Cardiac muscle cell (in vitro differentiated cells and primary cell): ENCODE measurements at regions not wholly inside any gene's neighbourhood (a gene's known extent, or its start where the extent isn't known, plus 50 kb on each side); places are given as distances from the start of the nearest gene placed in this dataset.

ENCODE experiments used
- DNase-seq, 2 donors: peaks; one replicate each; pipeline versions ENCODE4 v3.0.0 to v3.0.0-alpha.2; 2010 to 2017; ENCODE audit warnings: low read depth in 1 of 2, low spot score in 1 of 2
- H3K27ac ChIP-seq: fragments of 200-600 bp; sonication (generic); 2 replicates; pipeline ENCODE4 v1.5.1; 2016
- H3K27me3 ChIP-seq: fragments of 200-600 bp; sonication (generic); 2 replicates; pipeline ENCODE4 v1.6.0; 2016; ENCODE audit warnings: control low read depth
- H3K36me3 ChIP-seq: fragments of 200-600 bp; sonication (generic); 2 replicates; pipeline ENCODE4 v1.5.1; 2016; ENCODE audit warnings: control low read depth
- H3K4me1 ChIP-seq: fragments of 200-600 bp; sonication (generic); 2 replicates; pipeline ENCODE4 v1.8.1; 2017; ENCODE audit warnings: low read depth, mild to moderate bottlenecking, mixed run types
- H3K4me3 ChIP-seq: fragments of 200-600 bp; sonication (generic); 2 replicates; pipeline ENCODE4 v1.5.1; 2016; ENCODE audit warnings: mild to moderate bottlenecking
- H3K9me3 ChIP-seq: fragments of 200-600 bp; sonication (generic); 2 replicates; pipeline ENCODE4 v1.5.1; 2017; ENCODE audit warnings: low read depth, mild to moderate bottlenecking, control low read depth
- CTCF ChIP-seq: IDR thresholded peaks from 2 replicates; pipeline ENCODE4 v1.5.1; 2012; ENCODE audit warnings: low read depth, mild to moderate bottlenecking, low read length

- H3K4me1 ChIP-seq = no peaks in the 10 kb centered on the region
- no peak for DNase-seq
- no peaks in the 10 kb centered on the region for H3K9me3 ChIP-seq
- H3K27me3 ChIP-seq = no peaks in the 10 kb centered on the region
- no peak overlapping the region for H3K27ac ChIP-seq
- no peak for TF ChIP-seq CTCF
- H3K4me3 ChIP-seq = no peak overlapping the region
- no peaks in the 10 kb centered on the region for H3K36me3 ChIP-seq
These were observed 1353.9 kb upstream of the MAP3K7 start for GRCh38 chr6:91940801-91941200.

- no peaks in the 10 kb centered on the region for H3K36me3 ChIP-seq
- TF ChIP-seq CTCF = no peak
- no peaks in the 10 kb centered on the region for H3K27me3 ChIP-seq
- H3K4me3 ChIP-seq = no peak overlapping the region
- no peak for DNase-seq
- H3K27ac ChIP-seq = no peak overlapping the region
- no peaks in the 10 kb centered on the region for H3K4me1 ChIP-seq
- H3K9me3 ChIP-seq = no peaks in the 10 kb centered on the region
These were observed 1340.0 kb upstream of the MAP3K7 start for GRCh38 chr6:91926827-91927226.

GRCh38 chr6:91926361-91926760 lies 1339.5 kb upstream of the MAP3K7 start:
- Histone ChIP-seq H3K36me3 (no peaks in the 10 kb centered on the region), H3K9me3 (no peaks in the 10 kb centered on the region), H3K27ac (no peak overlapping the region), H3K4me1 (no peaks in the 10 kb centered on the region), H3K27me3 (no peaks in the 10 kb centered on the region), H3K4me3 (no peak overlapping the region)
- no peak for DNase-seq
- TF ChIP-seq CTCF = no peak

GRCh38 chr6:91911945-91912344 lies 1325.1 kb upstream of the MAP3K7 start:
- Histone ChIP-seq H3K9me3 (no peaks in the 10 kb centered on the region), H3K4me1 (no peaks in the 10 kb centered on the region), H3K36me3 (no peaks in the 10 kb centered on the region), H3K27me3 (no peaks in the 10 kb centered on the region), H3K4me3 (no peak overlapping the region), H3K27ac (no peak overlapping the region)
- no peak for TF ChIP-seq CTCF
- DNase-seq = no peak

- no peaks in the 10 kb centered on the region for H3K27me3 ChIP-seq
- H3K4me3 ChIP-seq = no peak overlapping the region
- no peak overlapping the region for H3K27ac ChIP-seq
- no peaks in the 10 kb centered on the region for H3K36me3 ChIP-seq
- no peak for DNase-seq
- no peaks in the 10 kb centered on the region for H3K9me3 ChIP-seq
- no peaks in the 10 kb centered on the region for H3K4me1 ChIP-seq
- TF ChIP-seq CTCF = no peak
These were observed 1317.8 kb upstream of the MAP3K7 start for GRCh38 chr6:91904586-91905164.
